Keratinocyte (primary cell): ENCODE measurements at regions not wholly inside any gene's neighbourhood (a gene's known extent, or its start where the extent isn't known, plus 50 kb on each side); places are given as distances from the start of the nearest gene placed in this dataset.

ENCODE experiments used
- DNase-seq: peaks from one replicate; pipeline ENCODE4 v3.0.0-alpha.2; 2011; ENCODE audit warnings: low read depth, missing footprints, low spot score
- FAIRE-seq: peaks from 2 replicates; lab custom pipeline; 2011; peaks lifted over from hg19 to GRCh38; lab: Jason Lieb, UNC
- H2AFZ ChIP-seq: 2 replicates; pipeline ENCODE4 v1.6.0; 2012; ENCODE audit warnings: low read length, control low read depth, inconsistent platforms; ENCODE audit not compliant: control insufficient read depth
- H3K27ac ChIP-seq: 2 replicates; pipeline ENCODE4 v1.5.1; 2011; ENCODE audit warnings: low read length; ENCODE audit not compliant: control insufficient read depth, insufficient read depth
- H3K27me3 ChIP-seq: 3 replicates; pipeline ENCODE4 v1.6.0; 2011; ENCODE audit warnings: low read length; ENCODE audit not compliant: control insufficient read depth, insufficient read depth; ENCODE audit errors: extremely low read depth
- H3K36me3 ChIP-seq, 2 experiments: 2 replicates in 1 of 2; 3 replicates in 1 of 2; pipeline ENCODE4 v1.5.1; 2011; ENCODE audit warnings: low read length in 2 of 2, mild to moderate bottlenecking in 1 of 2; ENCODE audit not compliant: control insufficient read depth in 2 of 2, insufficient read depth in 2 of 2; ENCODE audit errors: extremely low read depth in 1 of 2
- H3K4me1 ChIP-seq: 3 replicates; pipeline ENCODE4 v1.5.1; 2011; ENCODE audit warnings: low read length; ENCODE audit not compliant: control insufficient read depth, insufficient read depth; ENCODE audit errors: extremely low read depth
- H3K4me2 ChIP-seq: 3 replicates; pipeline ENCODE4 v1.6.0; 2011; ENCODE audit warnings: low read depth, low read length; ENCODE audit not compliant: control insufficient read depth, insufficient read depth; ENCODE audit errors: extremely low read depth
- H3K4me3 ChIP-seq, 3 experiments: fragments of 200-600 bp in 1 of 3; sonication (generic) in 1 of 3; 2 replicates in 2 of 3; 3 replicates in 1 of 3; pipeline ENCODE4 v1.5.1; 2011 to 2016; ENCODE audit warnings: low read length in 3 of 3, mild to moderate bottlenecking in 3 of 3, control low read depth in 2 of 3, inconsistent platforms in 1 of 3, low read depth in 1 of 3, mixed read lengths in 1 of 3, mixed run types in 1 of 3, moderate library complexity in 1 of 3; ENCODE audit not compliant: control insufficient read depth in 2 of 3, insufficient read depth in 2 of 3; ENCODE audit errors: extremely low read depth in 1 of 3
- H3K79me2 ChIP-seq: 2 replicates; pipeline ENCODE4 v1.6.0; 2012; ENCODE audit warnings: low read length; ENCODE audit not compliant: control insufficient read depth, insufficient read depth
- H3K9ac ChIP-seq: 3 replicates; pipeline ENCODE4 v1.6.0; 2011; ENCODE audit warnings: low read length; ENCODE audit not compliant: control insufficient read depth, insufficient read depth; ENCODE audit errors: extremely low read depth
- H3K9me1 ChIP-seq: 3 replicates; pipeline ENCODE4 v1.6.0; 2011; ENCODE audit warnings: low read length; ENCODE audit not compliant: control insufficient read depth, insufficient read depth; ENCODE audit errors: extremely low read depth
- H3K9me3 ChIP-seq: 2 replicates; pipeline ENCODE4 v1.5.1; 2012; ENCODE audit warnings: low read depth, low read length; ENCODE audit not compliant: control insufficient read depth
- H4K20me1 ChIP-seq: 3 replicates; pipeline ENCODE4 v1.6.0; 2011; ENCODE audit warnings: low read length; ENCODE audit not compliant: control insufficient read depth, insufficient read depth; ENCODE audit errors: extremely low read depth
- CTCF ChIP-seq, 3 experiments: IDR thresholded peaks in 1 of 3; conservative IDR thresholded peaks in 1 of 3; optimal IDR thresholded peaks in 1 of 3; 2 replicates in 2 of 3; 3 replicates in 1 of 3; pipeline versions ENCODE3 to v1.5.1; 2011; ENCODE audit warnings: low read length in 3 of 3, mild to moderate bottlenecking in 3 of 3, moderate library complexity in 2 of 3, control low read depth in 1 of 3, inconsistent platforms in 1 of 3; ENCODE audit not compliant: insufficient read depth in 2 of 3; ENCODE audit errors: extremely low read depth in 1 of 3
- EZH2 ChIP-seq: IDR thresholded peaks from one replicate; pipeline ENCODE4 v1.6.1; 2012; ENCODE audit warnings: inconsistent platforms, mild to moderate bottlenecking, low read length, moderate library complexity
- dilution Hi-C: fragments of 300-500 bp; cut with MboI; formaldehyde crosslinking; loops from one replicate; pipeline ENCODE4 v1.7.0; 2020; ENCODE audit warnings: low sequenced_read_pairs; ENCODE audit not compliant: extremely low pct_ligation_motif_present

- Histone ChIP-seq H3K27me3 (no peaks in the 10 kb centered on the region), H3K79me2 (no peaks in the 10 kb centered on the region), H3K4me3 (no peak overlapping the region), H3K9me3 (no peaks in the 10 kb centered on the region), H3K4me2 (no peak overlapping the region), H2AFZ (no peak overlapping the region), H3K27ac (no peak overlapping the region), H3K36me3 (no peaks in the 10 kb centered on the region), H4K20me1 (no peaks in the 10 kb centered on the region), H3K4me1 (no peaks in the 10 kb centered on the region), H3K9me1 (no peaks in the 10 kb centered on the region), H3K9ac (no peak overlapping the region)
- FAIRE-seq = no peak
- no peak for DNase-seq
- TF ChIP-seq EZH2 (no peak), CTCF (optimal IDR thresholded peaks at IDR 0.05 in 1 of 3, IDR thresholded peaks at IDR 0.05 in 1 of 3, conservative IDR thresholded peaks at IDR 0.05 in 1 of 3; ENCODE audit: extremely low read depth in 1 of 3, insufficient read depth in 2 of 3, low read length in 3 of 3) (no peak)
- dilution Hi-C loops = no loop called here
Measured at GRCh38 chr16:65342231-65342866, 220.5 kb upstream of the CDH11 start.

- no peaks in the 10 kb centered on the region for H3K36me3 ChIP-seq
- H2AFZ ChIP-seq = no peak overlapping the region
- no peak overlapping the region for H3K9ac ChIP-seq
- no peak overlapping the region for H3K4me2 ChIP-seq
- dilution Hi-C loops = no loop called here
- peaks cover 5% of the 10 kb centered on the region for H3K4me1 ChIP-seq
- FAIRE-seq (no peak), DNase-seq (no peak)
- no peaks in the 10 kb centered on the region for H3K9me1 ChIP-seq
- H3K27ac ChIP-seq = no peak overlapping the region
- TF ChIP-seq EZH2 (no peak), CTCF (optimal IDR thresholded peaks at IDR 0.05 in 1 of 3, IDR thresholded peaks at IDR 0.05 in 1 of 3, conservative IDR thresholded peaks at IDR 0.05 in 1 of 3; ENCODE audit: extremely low read depth in 1 of 3, insufficient read depth in 2 of 3, low read length in 3 of 3) (no peak)
- H3K9me3 ChIP-seq = no peaks in the 10 kb centered on the region
- H4K20me1 ChIP-seq = no peaks in the 10 kb centered on the region
- H3K4me3 ChIP-seq = no peak overlapping the region
- H3K79me2 ChIP-seq = no peaks in the 10 kb centered on the region
- H3K27me3 ChIP-seq = no peaks in the 10 kb centered on the region
Measured at GRCh38 chr16:65339062-65339461, 217.2 kb upstream of the CDH11 start.
